GM23338 (cell line): ENCODE measurements at regions not wholly inside any gene's neighbourhood (a gene's known extent, or its start where the extent isn't known, plus 50 kb on each side); places are given as distances from the start of the nearest gene placed in this dataset.

Experiments
- ATAC-seq: fragments of 200-7000 bp; cut with Tn5 transposase; 3 replicates; pipeline ENCODE4 v1.9.1; 2020
- DNase-seq: peaks from one replicate; pipeline ENCODE4 v3.0.0-alpha.2; 2015; ENCODE audit warnings: low spot score
- H2AFZ ChIP-seq: fragments of 200-600 bp; sonication (generic); 2 replicates; pipeline ENCODE4 v1.8.0; 2016; ENCODE audit warnings: antibody characterized with exemption, mild to moderate bottlenecking, moderate library complexity
- H3F3A ChIP-seq: fragments of 200-600 bp; sonication (generic); replicated peaks from 2 replicates; pipeline ENCODE4 v1.8.0; 2017; ENCODE audit warnings: antibody characterized with exemption, mixed run types, low read depth
- H3K27ac ChIP-seq: fragments of 200-600 bp; sonication (generic); 2 replicates; pipeline ENCODE4 v1.6.1; 2016; ENCODE audit warnings: low read depth
- H3K27me3 ChIP-seq: fragments of 200-600 bp; sonication (generic); 2 replicates; pipeline ENCODE4 v1.8.0; 2016; ENCODE audit warnings: mild to moderate bottlenecking, mixed run types, moderate library complexity; ENCODE audit not compliant: insufficient read depth
- H3K36me3 ChIP-seq: fragments of 200-600 bp; sonication (generic); 2 replicates; pipeline ENCODE4 v1.8.0; 2016; ENCODE audit warnings: mild to moderate bottlenecking; ENCODE audit not compliant: insufficient read depth
- H3K4me1 ChIP-seq: fragments of 200-600 bp; sonication (generic); 2 replicates; pipeline ENCODE4 v1.8.0; 2016; ENCODE audit warnings: mild to moderate bottlenecking, moderate library complexity; ENCODE audit not compliant: insufficient read depth
- H3K4me2 ChIP-seq: fragments of 200-600 bp; sonication (generic); 2 replicates; pipeline ENCODE4 v1.7.1; 2017; ENCODE audit warnings: mixed run types
- H3K4me3 ChIP-seq: fragments of 200-600 bp; sonication (generic); 2 replicates; pipeline ENCODE4 v1.6.1; 2016; ENCODE audit warnings: mixed run types
- H3K79me2 ChIP-seq: fragments of 200-600 bp; sonication (generic); replicated peaks from 2 replicates; pipeline ENCODE4 v1.8.0; 2017; ENCODE audit warnings: mild to moderate bottlenecking; ENCODE audit not compliant: insufficient read depth
- H3K9me2 ChIP-seq: fragments of 200-600 bp; sonication (generic); 2 replicates; pipeline ENCODE4 v1.8.0; 2017; ENCODE audit not compliant: insufficient read depth
- H4K20me1 ChIP-seq: fragments of 200-600 bp; sonication (generic); replicated peaks from 2 replicates; pipeline ENCODE4 v1.8.0; 2017; ENCODE audit warnings: mild to moderate bottlenecking; ENCODE audit not compliant: insufficient read depth
- H3K27ac Mint-ChIP-seq: 2 replicates; pipeline ENCODE4 v1.8.0; 2020; ENCODE audit warnings: inconsistent platforms, mild to moderate bottlenecking, moderate library complexity, mixed read lengths
- H3K27me3 Mint-ChIP-seq: 3 replicates; pipeline ENCODE4 v1.8.0; 2022; ENCODE audit warnings: low read depth, mild to moderate bottlenecking, moderate library complexity, mixed read lengths, inconsistent platforms; ENCODE audit not compliant: insufficient read depth, poor library complexity
- H3K36me3 Mint-ChIP-seq: 3 replicates; pipeline ENCODE4 v1.8.0; 2021; ENCODE audit warnings: low read depth, mild to moderate bottlenecking, inconsistent platforms, moderate library complexity, mixed read lengths
- H3K4me1 Mint-ChIP-seq: 3 replicates; pipeline ENCODE4 v1.8.0; 2020; ENCODE audit warnings: mild to moderate bottlenecking, inconsistent platforms, mixed read lengths
- H3K4me3 Mint-ChIP-seq: 3 replicates; pipeline ENCODE4 v1.8.0; 2021; ENCODE audit warnings: moderate library complexity, mild to moderate bottlenecking, inconsistent platforms, mixed read lengths
- H3K9me3 Mint-ChIP-seq: 3 replicates; pipeline ENCODE4 v1.8.0; 2020; ENCODE audit warnings: moderate library complexity, mild to moderate bottlenecking, inconsistent platforms, mixed read lengths
- CREB1 ChIP-seq: fragments of 250-450 bp; sonication (Bioruptor Pico); IDR thresholded peaks from 2 replicates; pipeline ENCODE4 v1.5.0; 2020; ENCODE audit warnings: low read depth, mild to moderate bottlenecking, moderate library complexity
- EZH2 ChIP-seq: fragments of 200-600 bp; sonication (generic); IDR thresholded peaks from one replicate; pipeline ENCODE4 v1.8.0; 2017; ENCODE audit warnings: antibody characterized with exemption, mild to moderate bottlenecking, low read depth; ENCODE audit not compliant: unreplicated experiment
- EZH2phosphoT487 ChIP-seq: fragments of 200-600 bp; sonication (generic); IDR thresholded peaks from one replicate; pipeline ENCODE4 v1.8.1; 2018; ENCODE audit warnings: antibody characterized with exemption; ENCODE audit not compliant: unreplicated experiment
- JUNB ChIP-seq: IDR thresholded peaks from one replicate; pipeline ENCODE4 v1.6.1; 2016; ENCODE audit warnings: antibody characterized with exemption; ENCODE audit not compliant: unreplicated experiment
- NANOG ChIP-seq: IDR thresholded peaks from 2 replicates; pipeline ENCODE4 v1.6.1; 2016; ENCODE audit warnings: antibody characterized with exemption, borderline replicate concordance
- POLR2AphosphoS5 ChIP-seq: IDR thresholded peaks from 2 replicates; pipeline ENCODE4 v1.6.1; 2016; ENCODE audit warnings: antibody characterized with exemption, low read depth
- STAT1 ChIP-seq: IDR thresholded peaks from one replicate; pipeline ENCODE4 v1.6.1; 2016; ENCODE audit warnings: antibody characterized with exemption; ENCODE audit not compliant: unreplicated experiment
- ZNF114 ChIP-seq: fragments of 250-450 bp; sonication (Bioruptor Pico); IDR thresholded peaks from 2 replicates; pipeline ENCODE4 v1.5.0; 2020; ENCODE audit warnings: mild to moderate bottlenecking, moderate library complexity
- ZNF331 ChIP-seq: fragments of 250-450 bp; sonication (Bioruptor Pico); IDR thresholded peaks from 2 replicates; pipeline ENCODE4 v1.5.0; 2020; ENCODE audit warnings: low read depth, mild to moderate bottlenecking, moderate library complexity
- TF ChIP-seq, protein P1 (sequence below): IDR thresholded peaks from one replicate; pipeline ENCODE4 v1.6.1; 2018; ENCODE audit warnings: antibody characterized with exemption; ENCODE audit not compliant: unreplicated experiment
- TF ChIP-seq, protein P2 (sequence below): fragments of 250-450 bp; sonication (Bioruptor Pico); IDR thresholded peaks from 2 replicates; pipeline ENCODE4 v1.5.0; 2020; ENCODE audit warnings: mild to moderate bottlenecking, moderate library complexity
- TF ChIP-seq, protein P3 (sequence below): IDR thresholded peaks from 2 replicates; pipeline ENCODE4 v1.6.1; 2016; ENCODE audit warnings: antibody characterized with exemption

DNA sequence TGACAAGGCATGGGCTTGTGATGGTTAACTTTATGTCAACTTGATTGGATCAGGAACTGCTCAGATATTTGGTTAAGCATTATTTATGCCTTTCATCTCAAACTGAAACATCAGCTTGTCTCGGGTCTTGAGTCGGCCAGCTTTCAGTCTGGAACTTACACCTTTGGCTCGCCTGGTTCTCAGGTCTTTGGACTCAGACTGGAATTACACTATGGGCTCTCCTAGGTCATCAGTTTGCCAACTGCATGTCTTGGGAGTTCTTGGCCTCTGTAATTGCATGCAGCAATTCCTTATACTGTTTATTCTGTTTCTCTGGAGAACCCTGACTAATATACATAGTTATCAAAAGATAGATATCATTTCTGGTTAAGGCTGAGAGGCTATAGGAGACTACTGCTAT lies 653.7 kb downstream of the ADGRL2 start:
- Mint-ChIP-seq H3K4me1 (no peaks in the 10 kb centered on the region), H3K36me3 (peaks cover 3% of the 10 kb centered on the region; the same call in 2 of the 3 replicates), H3K27me3 (no peaks in the 10 kb centered on the region), H3K4me3 (no peak overlapping the region), H3K9me3 (peaks cover 21% of the 10 kb centered on the region), H3K27ac (no peak overlapping the region)
- no peaks in the 10 kb centered on the region for H3K4me1 ChIP-seq
- no peak for DNase-seq
- TF ChIP-seq, protein P1, sequence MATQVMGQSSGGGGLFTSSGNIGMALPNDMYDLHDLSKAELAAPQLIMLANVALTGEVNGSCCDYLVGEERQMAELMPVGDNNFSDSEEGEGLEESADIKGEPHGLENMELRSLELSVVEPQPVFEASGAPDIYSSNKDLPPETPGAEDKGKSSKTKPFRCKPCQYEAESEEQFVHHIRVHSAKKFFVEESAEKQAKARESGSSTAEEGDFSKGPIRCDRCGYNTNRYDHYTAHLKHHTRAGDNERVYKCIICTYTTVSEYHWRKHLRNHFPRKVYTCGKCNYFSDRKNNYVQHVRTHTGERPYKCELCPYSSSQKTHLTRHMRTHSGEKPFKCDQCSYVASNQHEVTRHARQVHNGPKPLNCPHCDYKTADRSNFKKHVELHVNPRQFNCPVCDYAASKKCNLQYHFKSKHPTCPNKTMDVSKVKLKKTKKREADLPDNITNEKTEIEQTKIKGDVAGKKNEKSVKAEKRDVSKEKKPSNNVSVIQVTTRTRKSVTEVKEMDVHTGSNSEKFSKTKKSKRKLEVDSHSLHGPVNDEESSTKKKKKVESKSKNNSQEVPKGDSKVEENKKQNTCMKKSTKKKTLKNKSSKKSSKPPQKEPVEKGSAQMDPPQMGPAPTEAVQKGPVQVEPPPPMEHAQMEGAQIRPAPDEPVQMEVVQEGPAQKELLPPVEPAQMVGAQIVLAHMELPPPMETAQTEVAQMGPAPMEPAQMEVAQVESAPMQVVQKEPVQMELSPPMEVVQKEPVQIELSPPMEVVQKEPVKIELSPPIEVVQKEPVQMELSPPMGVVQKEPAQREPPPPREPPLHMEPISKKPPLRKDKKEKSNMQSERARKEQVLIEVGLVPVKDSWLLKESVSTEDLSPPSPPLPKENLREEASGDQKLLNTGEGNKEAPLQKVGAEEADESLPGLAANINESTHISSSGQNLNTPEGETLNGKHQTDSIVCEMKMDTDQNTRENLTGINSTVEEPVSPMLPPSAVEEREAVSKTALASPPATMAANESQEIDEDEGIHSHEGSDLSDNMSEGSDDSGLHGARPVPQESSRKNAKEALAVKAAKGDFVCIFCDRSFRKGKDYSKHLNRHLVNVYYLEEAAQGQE: no peak
- TF ChIP-seq ZNF331 (CRISPR knock-in tag) (no peak), JUNB (no peak), EZH2phosphoT487 (no peak), CREB1 (CRISPR knock-in tag) (no peak), POLR2AphosphoS5 (no peak), NANOG (no peak), EZH2 (no peak), ZNF114 (CRISPR knock-in tag) (no peak), STAT1 (no peak)
- TF ChIP-seq, protein P2, sequence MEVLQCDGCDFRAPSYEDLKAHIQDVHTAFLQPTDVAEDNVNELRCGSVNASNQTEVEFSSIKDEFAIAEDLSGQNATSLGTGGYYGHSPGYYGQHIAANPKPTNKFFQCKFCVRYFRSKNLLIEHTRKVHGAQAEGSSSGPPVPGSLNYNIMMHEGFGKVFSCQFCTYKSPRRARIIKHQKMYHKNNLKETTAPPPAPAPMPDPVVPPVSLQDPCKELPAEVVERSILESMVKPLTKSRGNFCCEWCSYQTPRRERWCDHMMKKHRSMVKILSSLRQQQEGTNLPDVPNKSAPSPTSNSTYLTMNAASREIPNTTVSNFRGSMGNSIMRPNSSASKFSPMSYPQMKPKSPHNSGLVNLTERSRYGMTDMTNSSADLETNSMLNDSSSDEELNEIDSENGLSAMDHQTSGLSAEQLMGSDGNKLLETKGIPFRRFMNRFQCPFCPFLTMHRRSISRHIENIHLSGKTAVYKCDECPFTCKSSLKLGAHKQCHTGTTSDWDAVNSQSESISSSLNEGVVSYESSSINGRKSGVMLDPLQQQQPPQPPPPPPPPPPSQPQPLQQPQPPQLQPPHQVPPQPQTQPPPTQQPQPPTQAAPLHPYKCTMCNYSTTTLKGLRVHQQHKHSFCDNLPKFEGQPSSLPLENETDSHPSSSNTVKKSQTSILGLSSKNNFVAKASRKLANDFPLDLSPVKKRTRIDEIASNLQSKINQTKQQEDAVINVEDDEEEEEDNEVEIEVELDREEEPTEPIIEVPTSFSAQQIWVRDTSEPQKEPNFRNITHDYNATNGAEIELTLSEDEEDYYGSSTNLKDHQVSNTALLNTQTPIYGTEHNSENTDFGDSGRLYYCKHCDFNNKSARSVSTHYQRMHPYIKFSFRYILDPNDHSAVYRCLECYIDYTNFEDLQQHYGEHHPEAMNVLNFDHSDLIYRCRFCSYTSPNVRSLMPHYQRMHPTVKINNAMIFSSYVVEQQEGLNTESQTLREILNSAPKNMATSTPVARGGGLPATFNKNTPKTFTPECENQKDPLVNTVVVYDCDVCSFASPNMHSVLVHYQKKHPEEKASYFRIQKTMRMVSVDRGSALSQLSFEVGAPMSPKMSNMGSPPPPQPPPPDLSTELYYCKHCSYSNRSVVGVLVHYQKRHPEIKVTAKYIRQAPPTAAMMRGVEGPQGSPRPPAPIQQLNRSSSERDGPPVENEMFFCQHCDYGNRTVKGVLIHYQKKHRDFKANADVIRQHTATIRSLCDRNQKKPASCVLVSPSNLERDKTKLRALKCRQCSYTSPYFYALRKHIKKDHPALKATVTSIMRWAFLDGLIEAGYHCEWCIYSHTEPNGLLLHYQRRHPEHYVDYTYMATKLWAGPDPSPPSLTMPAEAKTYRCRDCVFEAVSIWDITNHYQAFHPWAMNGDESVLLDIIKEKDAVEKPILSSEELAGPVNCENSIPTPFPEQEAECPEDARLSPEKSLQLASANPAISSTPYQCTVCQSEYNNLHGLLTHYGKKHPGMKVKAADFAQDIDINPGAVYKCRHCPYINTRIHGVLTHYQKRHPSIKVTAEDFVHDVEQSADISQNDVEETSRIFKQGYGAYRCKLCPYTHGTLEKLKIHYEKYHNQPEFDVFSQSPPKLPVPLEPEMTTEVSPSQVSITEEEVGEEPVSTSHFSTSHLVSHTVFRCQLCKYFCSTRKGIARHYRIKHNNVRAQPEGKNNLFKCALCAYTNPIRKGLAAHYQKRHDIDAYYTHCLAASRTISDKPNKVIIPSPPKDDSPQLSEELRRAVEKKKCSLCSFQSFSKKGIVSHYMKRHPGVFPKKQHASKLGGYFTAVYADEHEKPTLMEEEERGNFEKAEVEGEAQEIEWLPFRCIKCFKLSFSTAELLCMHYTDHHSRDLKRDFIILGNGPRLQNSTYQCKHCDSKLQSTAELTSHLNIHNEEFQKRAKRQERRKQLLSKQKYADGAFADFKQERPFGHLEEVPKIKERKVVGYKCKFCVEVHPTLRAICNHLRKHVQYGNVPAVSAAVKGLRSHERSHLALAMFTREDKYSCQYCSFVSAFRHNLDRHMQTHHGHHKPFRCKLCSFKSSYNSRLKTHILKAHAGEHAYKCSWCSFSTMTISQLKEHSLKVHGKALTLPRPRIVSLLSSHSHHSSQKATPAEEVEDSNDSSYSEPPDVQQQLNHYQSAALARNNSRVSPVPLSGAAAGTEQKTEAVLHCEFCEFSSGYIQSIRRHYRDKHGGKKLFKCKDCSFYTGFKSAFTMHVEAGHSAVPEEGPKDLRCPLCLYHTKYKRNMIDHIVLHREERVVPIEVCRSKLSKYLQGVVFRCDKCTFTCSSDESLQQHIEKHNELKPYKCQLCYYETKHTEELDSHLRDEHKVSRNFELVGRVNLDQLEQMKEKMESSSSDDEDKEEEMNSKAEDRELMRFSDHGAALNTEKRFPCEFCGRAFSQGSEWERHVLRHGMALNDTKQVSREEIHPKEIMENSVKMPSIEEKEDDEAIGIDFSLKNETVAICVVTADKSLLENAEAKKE: no peak
- TF ChIP-seq, protein P3, sequence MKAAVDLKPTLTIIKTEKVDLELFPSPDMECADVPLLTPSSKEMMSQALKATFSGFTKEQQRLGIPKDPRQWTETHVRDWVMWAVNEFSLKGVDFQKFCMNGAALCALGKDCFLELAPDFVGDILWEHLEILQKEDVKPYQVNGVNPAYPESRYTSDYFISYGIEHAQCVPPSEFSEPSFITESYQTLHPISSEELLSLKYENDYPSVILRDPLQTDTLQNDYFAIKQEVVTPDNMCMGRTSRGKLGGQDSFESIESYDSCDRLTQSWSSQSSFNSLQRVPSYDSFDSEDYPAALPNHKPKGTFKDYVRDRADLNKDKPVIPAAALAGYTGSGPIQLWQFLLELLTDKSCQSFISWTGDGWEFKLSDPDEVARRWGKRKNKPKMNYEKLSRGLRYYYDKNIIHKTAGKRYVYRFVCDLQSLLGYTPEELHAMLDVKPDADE: no peak
- no peak for ATAC-seq
- H3K4me2 ChIP-seq: no peak overlapping the region
- no peaks in the 10 kb centered on the region for H3K36me3 ChIP-seq
- no peaks in the 10 kb centered on the region for H4K20me1 ChIP-seq
- peaks cover 8% of the 10 kb centered on the region for H3K9me2 ChIP-seq
- H3K27me3 ChIP-seq: no peaks in the 10 kb centered on the region
- no peaks in the 10 kb centered on the region for H3F3A ChIP-seq
- no peak overlapping the region for H3K27ac ChIP-seq
- H3K4me3 ChIP-seq: no peak overlapping the region
- no peaks in the 10 kb centered on the region for H3K79me2 ChIP-seq
- H2AFZ ChIP-seq: no peak overlapping the region
